ENCODE measurements at regions not wholly inside any gene's neighbourhood (a gene's known extent, or its start where the extent isn't known, plus 50 kb on each side); places are given as distances from the start of the nearest gene placed in this dataset.

- TF ChIP-seq ZSCAN29 (IDR thresholded peaks at IDR 0.05) = no peak
- no peak for TF ChIP-seq PRPF4 (IDR thresholded peaks at IDR 0.05; ENCODE audit: insufficient read depth, low read depth, low read length, poor library complexity, severe bottlenecking)
- TF ChIP-seq VEZF1 (CRISPR knock-in tag; IDR thresholded peaks at IDR 0.05) = no peak
- TF ChIP-seq POLR2AphosphoS5 (IDR thresholded peaks at IDR 0.05; ENCODE audit: control insufficient read depth, insufficient read depth, low read depth, low read length) = no peak
These were observed 340.7 kb upstream of the ARX start (continued) for GRCh38 chrX:25356456-25356855.

- DNase-seq (ENCODE audit: extremely low read depth in 1 of 4, low spot score in 3 of 4) = no peak
- no peaks in the 10 kb centered on the region for H3K79me2 ChIP-seq (ENCODE audit: control insufficient read depth, insufficient read depth, low read length)
- H3K4me3 ChIP-seq = no peak overlapping the region
- no peak for FAIRE-seq
- 0% methylated on average over 6 of the region's 7 CpGs for WGBS (ENCODE audit: insufficient coverage, low coverage, missing lambda C conversion rate)
- H3K27ac ChIP-seq (ENCODE audit: extremely low read depth, low read depth, low read length) = no peak overlapping the region
- H3K4me2 ChIP-seq (ENCODE audit: insufficient read depth, low read length) = no peak overlapping the region
- no peak overlapping the region for H3K9ac ChIP-seq (ENCODE audit: insufficient read depth in 1 of 2, low read depth in 2 of 2, low read length in 2 of 2)
- POLR2A ChIA-PET = no interaction called here
- H3K4me1 ChIP-seq (replicated peaks in 1 of 2; ENCODE audit: control insufficient read depth in 2 of 2, insufficient read depth in 2 of 2, low read length in 2 of 2) = no peaks in the 10 kb centered on the region
- H4K20me1 ChIP-seq (replicated peaks; ENCODE audit: control insufficient read depth, insufficient read depth, low read length) = no peaks in the 10 kb centered on the region
- no peak overlapping the region for H2AFZ ChIP-seq (ENCODE audit: low read depth, low read length)
- no peaks in the 10 kb centered on the region for H3K9me1 ChIP-seq (ENCODE audit: control insufficient read depth, insufficient read depth, low read length)
- in situ Hi-C loops (cut with MboI) = no loop called here
- H3K9me3 ChIP-seq (replicated peaks; ENCODE audit: control insufficient read depth, insufficient read depth, low read depth, low read length) = no peaks in the 10 kb centered on the region
- TF ChIP-seq GTF2E2 (tag; IDR thresholded peaks at IDR 0.05) (no peak), ETV5 (CRISPR knock-in tag; IDR thresholded peaks at IDR 0.05; ENCODE audit: low read depth) (no peak), NR3C1 (CRISPR knock-in tag; IDR thresholded peaks at IDR 0.05) (no peak), RB1 (IDR thresholded peaks at IDR 0.05; ENCODE audit: low read depth) (no peak), ZNF764 (CRISPR knock-in tag; IDR thresholded peaks at IDR 0.05; ENCODE audit: low read depth) (no peak), USF1 (CRISPR knock-in tag; IDR thresholded peaks at IDR 0.05) (no peak), MYNN (IDR thresholded peaks at IDR 0.05) (no peak), MYNN (CRISPR knock-in tag; IDR thresholded peaks at IDR 0.05) (no peak), GABPA (tag; conservative IDR thresholded peaks at IDR 0.05; ENCODE audit: low read depth) (no peak), ZNF232 (CRISPR knock-in tag; IDR thresholded peaks at IDR 0.05) (no peak), ZFP36 (IDR thresholded peaks at IDR 0.05; ENCODE audit: low read depth, low read length, partially characterized antibody) (no peak), DIDO1 (tag; IDR thresholded peaks at IDR 0.05; ENCODE audit: low read depth) (no peak), CHD1 (IDR thresholded peaks at IDR 0.05; ENCODE audit: low read length) (no peak), DDX20 (tag; IDR thresholded peaks at IDR 0.05; ENCODE audit: low read depth) (no peak), ZNF23 (CRISPR knock-in tag; IDR thresholded peaks at IDR 0.05) (no peak), ARNT (IDR thresholded peaks at IDR 0.05) (no peak), TRIM24 (IDR thresholded peaks at IDR 0.05) (no peak), ZNF316 (IDR thresholded peaks at IDR 0.05) (no peak), CCAR2 (IDR thresholded peaks at IDR 0.05; ENCODE audit: low read depth, low read length) (no peak)
- intact Hi-C loops (cut with micrococcal nuclease) = no loop called here
- CTCF ChIA-PET (ENCODE audit: low intra/inter-chr PET ratio) = no interaction called here
- H3K36me3 ChIP-seq (ENCODE audit: control insufficient read depth, insufficient read depth, low read length) = no peaks in the 10 kb centered on the region
- BruUV-seq (replicated peaks) = no TSS peak
- H3K27me3 ChIP-seq (ENCODE audit: control insufficient read depth in 2 of 2, insufficient read depth in 2 of 2, low read length in 2 of 2) = no peaks in the 10 kb centered on the region
- ATAC-seq = no peak
These were observed 328.6 kb upstream of the ARX start for GRCh38 chrX:25344161-25344936.
